Muscle of back (tissue), 3 donors: ENCODE measurements at regions not wholly inside any gene's neighbourhood (a gene's known extent, or its start where the extent isn't known, plus 50 kb on each side); places are given as distances from the start of the nearest gene placed in this dataset.
"Not testable (repeated sequence)": the region's sequence is repeated elsewhere in the genome, so short reads cannot be mapped to it uniquely, and the experiment has no call there.

Experiments used
- DNase-seq, 3 donors: peaks; one replicate each; pipeline versions ENCODE4 v3.0.0 to v3.0.0-alpha.2; 2013

GRCh38 chr14:71240171-71240570 is 332.9 kb downstream of the PCNX1 start:
- peak in 1 of 3 donors; percentile 24 for DNase-seq

DNA sequence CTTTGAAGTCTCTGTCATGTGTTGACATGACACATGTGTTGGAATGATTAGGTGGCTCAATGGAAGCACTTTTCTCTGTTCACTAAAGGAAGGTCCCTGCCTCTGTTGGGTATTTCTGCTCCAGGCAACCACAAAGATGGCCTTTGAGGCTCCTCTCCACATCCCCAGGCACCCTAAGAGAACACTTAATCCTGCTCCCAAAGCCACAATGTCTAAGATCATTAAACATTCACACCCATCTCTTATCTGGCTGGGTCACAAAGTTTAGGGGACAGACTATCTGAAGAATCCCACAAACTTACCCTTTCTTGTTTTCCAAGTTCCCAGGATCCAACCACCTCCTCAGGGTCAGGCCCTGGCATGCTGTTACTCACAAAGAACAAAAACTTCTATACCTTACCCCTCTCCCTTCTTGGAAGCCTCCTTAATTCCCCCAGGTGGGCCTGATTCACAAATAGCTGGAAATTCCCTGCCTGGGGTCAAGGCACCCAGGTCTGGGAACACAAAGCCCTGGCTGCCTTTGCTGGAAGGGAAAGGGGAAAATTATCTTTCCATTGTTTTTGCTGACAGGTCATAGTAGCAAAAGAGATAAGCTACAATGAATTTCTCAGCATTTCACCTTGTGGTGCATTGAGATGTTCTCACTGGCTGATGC is 333.7 kb downstream of the PCNX1 start:
- DNase-seq: no peak

- peak; percentile 66 to 93 (median 83) for DNase-seq
Observed at GRCh38 chr14:71242237-71242748, 335.0 kb downstream of the PCNX1 start.

DNA sequence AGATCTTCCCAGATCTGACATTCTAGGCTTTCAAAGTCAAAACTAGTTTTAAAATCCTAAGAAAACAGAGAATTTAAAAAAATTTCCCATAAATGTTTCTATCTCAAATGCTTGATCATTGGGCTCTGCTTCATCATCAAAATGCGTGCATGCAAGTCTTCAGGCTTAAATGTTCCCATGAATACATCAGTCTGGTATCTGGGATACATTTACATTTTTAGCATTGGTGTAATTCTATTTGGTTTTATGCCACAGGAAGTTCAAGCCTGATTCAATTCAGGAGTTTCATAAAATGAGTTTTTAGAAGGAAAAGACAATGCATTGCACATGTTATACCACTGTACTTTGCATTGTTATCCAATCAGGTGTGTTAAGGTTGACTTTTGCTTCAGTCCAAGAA is 336.4 kb downstream of the PCNX1 start:
- peak in 2 of 3 donors; percentile 39 to 81 for DNase-seq

GRCh38 chr14:71244341-71244740 is 337.1 kb downstream of the PCNX1 start:
- DNase-seq: peak; percentile 28 to 69 (median 67)

DNA sequence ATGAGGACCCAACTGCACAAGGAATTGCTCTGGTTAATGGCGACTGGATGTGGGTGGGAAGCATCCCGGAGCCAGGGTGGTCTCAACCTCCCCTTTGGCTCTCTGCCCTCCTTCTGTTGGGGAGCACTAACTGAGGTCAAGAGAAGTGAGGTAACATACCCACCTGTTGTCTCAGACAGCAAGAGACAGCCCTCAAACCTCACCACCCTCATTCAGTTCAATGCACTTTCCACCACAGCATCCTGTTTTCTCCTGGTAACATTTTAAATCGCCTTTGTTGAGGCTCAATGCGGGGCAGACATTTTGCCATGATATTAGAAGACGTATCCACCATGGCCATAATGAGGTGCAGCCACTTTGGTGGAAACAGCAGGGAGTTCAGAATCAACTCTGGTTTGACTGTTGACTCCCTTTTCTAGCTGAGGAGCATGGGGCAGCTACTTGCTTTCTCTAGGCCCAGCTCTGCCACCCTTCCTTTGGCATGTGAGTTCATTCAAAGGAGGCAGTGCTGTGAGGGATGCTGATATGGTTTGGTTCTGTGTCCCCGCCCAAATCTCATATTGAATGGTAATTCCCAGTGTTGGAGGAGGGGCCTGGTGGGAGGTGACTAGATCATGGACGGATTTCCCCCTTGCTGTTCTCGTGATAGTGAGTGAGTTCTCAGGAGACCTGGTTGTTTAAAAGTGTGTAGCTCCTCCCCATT is 338.6 kb downstream of the PCNX1 start:
- no peak for DNase-seq

DNA sequence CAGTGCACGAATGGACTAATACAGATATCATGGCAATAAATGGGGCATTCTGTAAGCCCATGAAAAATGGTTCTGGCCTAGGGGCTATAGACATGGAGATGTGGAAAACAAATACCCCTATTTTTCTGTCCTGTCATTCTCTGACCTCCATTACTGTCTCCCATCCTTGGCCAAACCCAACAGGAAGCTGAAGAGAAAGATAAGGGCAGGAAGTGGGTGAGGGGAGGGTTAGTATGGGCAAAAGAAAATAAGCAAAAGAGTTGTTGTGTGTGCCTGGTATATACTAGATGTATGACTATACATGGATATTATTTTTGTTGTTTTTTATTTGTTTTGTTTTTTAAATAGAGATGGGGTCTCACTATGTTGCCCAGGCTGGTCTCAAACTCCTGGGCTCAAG is 339.3 kb downstream of the PCNX1 start:
- DNase-seq: no peak

DNA sequence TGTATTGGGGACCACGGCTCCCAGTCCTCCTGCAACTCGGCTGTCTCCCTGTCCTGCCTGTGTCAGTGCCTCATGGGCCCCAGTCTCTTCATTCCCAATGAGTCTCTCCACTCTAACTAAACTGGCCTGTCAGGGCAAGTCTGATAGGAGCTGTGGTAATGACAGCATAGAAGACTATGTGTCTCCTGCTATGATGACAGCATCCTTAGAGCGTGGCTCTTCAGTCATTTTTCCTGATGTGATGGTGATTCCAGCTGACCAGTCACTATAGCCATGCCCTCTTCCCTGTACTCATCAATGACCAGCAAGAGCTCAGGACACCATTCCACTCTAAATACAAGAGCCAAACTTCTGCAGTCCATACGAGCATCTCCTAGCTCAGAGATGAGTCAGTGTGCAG is 339.8 kb downstream of the PCNX1 start:
- no peak for DNase-seq

DNA sequence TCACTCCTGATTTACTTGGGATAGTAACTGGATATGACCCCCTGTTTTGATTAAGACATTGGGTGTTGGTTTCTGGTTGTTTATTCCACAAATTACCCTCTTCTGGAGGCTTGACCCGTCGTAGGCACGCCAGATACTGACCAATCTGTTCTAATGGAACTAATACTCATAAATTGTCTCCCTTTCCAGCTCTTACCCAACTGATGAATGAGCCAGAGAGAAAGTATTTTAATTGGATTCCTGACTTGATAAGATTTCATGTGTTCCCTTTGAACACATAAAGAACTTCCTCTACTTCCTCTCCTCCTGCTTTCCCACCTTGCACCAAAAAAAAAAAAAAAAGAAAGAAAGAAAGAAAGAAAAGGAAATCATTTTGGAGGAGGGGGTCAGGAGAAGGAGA is 340.9 kb downstream of the PCNX1 start:
- no peak for DNase-seq

DNA sequence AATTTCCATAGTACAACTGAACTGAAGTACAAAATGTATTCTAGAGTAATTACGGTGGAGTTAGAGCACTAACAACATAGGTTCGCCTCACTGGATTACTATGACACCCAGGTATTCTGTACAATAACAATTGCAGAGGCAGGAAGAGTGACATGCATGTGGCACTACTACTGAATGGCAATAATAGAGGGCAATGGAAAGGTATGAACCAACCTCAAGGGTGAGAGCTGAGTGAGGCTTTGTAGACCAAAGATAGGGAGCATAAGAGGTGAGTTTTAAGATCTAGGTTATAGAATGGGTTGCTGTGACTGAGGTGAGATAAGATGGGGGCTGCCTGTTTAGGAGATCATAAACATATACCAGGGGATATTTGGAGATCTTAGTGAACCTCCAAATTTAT is 343.1 kb downstream of the PCNX1 start:
- no peak for DNase-seq

- no peak for DNase-seq
Observed at GRCh38 chr14:71250791-71251190, 343.5 kb downstream of the PCNX1 start.

DNA sequence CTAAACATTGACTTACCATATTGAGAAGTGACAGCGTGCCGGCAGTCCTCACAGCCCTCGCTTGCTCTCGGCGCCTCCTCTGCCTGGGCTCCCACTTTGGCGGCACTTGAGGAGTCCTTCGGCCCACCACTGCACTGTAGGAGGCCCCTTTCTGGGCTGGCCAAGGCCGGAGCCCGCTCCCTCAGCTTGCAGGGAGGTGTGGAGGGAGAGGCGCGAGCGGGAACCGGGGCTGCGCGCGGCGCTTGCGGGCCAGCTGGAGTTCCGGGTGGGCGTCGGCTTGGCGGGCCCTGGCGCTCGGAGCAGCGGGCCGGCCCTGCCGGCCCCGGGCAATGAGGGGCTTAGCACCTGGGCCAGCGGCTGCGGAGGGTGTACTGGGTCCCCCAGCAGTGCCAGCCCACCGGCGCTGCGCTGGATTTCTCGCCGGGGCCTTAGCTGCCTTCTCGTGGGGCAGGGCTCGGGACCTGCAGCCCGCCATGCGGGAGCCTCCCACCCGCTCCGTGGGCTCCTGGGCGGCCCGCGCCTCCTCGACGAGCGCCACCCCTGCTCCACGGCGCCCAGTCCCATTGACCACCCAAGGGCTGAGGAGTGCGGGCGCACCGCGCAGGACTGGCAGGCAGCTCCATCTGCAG is 346.9 kb downstream of the PCNX1 start:
- DNase-seq: not testable (repeated sequence)

- DNase-seq: peak in 1 of 3 donors; percentile 73
Observed at GRCh38 chr14:71261206-71261605, 353.9 kb downstream of the PCNX1 start.

- peak in 2 of 3 donors; percentile 15 for DNase-seq
Observed at GRCh38 chr14:71262441-71262840, 355.2 kb downstream of the PCNX1 start.

- no peak for DNase-seq
Observed at GRCh38 chr14:71264260-71264659, 357.0 kb downstream of the PCNX1 start.

DNA sequence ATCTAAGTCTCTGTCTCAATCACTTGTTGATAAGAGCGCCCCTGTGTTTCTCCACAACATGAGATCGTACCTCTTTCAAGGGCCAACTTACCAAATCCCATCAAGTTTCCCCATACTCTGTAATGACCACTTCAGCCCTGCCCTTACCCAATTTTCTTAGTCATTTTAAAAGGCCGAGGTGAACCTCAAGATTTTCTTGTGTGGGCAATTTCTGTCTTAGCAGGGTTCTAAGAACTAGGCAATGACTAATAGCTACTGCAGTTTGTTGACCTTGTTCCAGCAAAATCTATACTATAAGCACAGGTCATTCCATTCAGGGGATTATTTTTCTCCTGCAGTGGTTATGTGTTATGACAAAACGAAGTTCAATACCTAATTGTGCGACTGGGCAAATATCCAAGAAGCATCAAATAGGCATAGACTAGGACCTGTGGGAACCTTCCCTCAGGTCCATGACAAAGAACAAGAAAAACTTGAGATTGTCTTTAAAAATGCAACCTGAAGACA is 359.8 kb downstream of the PCNX1 start:
- DNase-seq: no peak

DNA sequence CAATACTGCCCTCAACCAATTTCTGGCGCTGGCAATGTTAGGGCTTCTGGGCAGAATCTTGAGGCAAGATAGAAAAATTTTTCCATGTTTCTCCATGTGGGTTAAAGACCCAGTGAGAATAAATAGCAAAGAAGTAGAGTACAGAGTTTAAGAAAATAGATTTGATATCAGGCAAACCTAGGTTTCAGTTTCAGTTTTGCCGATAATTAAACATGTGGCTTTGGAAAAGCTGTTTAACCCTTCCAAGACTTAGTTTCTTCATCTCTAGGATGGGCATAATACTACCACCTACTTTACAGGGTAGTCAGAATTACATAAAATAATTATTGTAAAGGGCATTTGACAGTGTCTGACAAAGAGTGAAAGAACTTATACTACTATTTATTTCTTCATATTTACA is 360.4 kb downstream of the PCNX1 start:
- no peak for DNase-seq

DNA sequence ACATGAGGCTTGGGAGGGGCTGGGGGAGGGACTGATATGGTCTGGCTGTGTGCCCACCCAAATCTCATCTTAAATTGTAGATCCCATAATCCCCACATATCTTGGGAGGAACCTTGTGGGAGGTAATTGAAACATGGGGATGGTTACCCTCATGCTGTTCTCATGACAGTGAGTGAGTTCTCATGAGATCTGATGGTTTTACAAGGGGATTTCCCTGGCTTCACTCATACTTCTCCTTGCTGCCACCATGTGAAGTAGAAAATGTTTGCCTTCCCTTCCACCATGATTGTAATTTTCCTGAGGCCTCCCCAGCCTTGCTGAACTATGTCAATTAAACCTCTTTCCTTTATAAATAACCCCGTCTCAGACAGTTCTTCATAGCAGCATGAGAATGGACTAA is 362.9 kb downstream of the PCNX1 start:
- DNase-seq: no peak

- no peak for DNase-seq
Observed at GRCh38 chr14:71271166-71271945, 364.1 kb downstream of the PCNX1 start.

GRCh38 chr14:71273366-71273765 is 366.1 kb downstream of the PCNX1 start:
- no peak for DNase-seq

- DNase-seq: no peak
Observed at GRCh38 chr14:71284048-71284447, 376.8 kb downstream of the PCNX1 start.

- DNase-seq: no peak
Observed at GRCh38 chr14:71286126-71286525, 378.9 kb downstream of the PCNX1 start.
